ENCODE measurements at regions not wholly inside any gene's neighbourhood (a gene's known extent, or its start where the extent isn't known, plus 50 kb on each side); places are given as distances from the start of the nearest gene placed in this dataset.

- no peak for DNase-seq (ENCODE audit: low read depth in 2 of 2)
Measured at GRCh38 chr3:19093084-19093483, 55.2 kb upstream of the KCNH8 start.

- DNase-seq (ENCODE audit: low read depth in 2 of 2), result no peak
Measured at GRCh38 chr3:19077388-19077787, 70.9 kb upstream of the KCNH8 start.

DNA sequence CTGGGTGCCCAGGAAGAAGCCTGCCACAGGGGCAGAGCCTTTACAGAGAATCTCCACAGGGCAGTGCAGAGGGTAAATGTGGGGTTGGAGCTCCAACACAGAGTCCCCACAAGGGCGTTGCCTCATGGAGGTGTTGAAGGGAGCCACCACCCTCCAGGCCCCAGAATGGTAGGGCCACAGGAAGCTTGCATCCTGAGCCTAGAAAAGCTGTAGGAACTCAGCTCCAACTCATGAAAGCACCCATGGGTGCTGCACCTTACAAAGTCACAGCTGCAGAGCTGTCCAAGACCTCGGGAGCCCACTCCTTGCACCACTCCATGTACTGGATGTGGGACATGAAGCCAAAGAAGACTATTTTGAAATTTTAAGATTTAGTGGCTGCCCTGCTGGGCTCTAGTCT is 73.3 kb upstream of the KCNH8 start:
- DNase-seq (ENCODE audit: low read depth in 2 of 2), result no peak

DNA sequence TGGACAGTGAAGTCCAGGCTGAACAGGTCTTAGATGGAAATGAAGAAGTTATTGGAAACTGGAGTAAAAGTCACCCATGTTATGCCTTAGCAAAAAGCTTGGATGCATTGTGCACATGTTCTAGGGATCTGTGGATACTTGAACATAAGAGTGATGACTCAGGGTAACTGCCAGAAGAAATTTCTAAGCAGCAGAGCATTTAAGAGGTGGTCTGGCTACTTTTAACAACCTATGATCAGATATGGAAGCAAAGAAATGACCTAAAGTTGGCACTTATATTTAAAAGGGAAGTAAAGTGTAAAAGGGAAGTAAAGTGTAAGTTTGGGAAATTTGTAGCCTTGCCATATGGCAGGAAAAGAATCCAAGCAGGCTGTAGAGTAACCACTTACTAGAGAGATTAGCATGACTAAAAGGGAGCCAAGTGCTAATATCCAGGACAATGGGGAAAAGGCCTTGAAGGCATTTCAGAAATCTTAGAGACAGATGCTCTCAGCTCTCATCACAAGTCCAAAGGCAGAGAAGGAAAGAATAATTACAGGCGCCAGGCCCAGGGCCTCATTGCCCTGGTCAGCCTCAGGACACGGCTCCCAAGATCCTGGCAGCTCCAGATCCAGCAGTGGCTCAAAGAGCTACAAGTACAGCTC is 73.9 kb upstream of the KCNH8 start:
- DNase-seq (ENCODE audit: low read depth in 2 of 2), result no peak

GRCh38 chr3:19073341-19074105 is 74.8 kb upstream of the KCNH8 start:
- no peak for DNase-seq (ENCODE audit: low read depth in 2 of 2)

DNA sequence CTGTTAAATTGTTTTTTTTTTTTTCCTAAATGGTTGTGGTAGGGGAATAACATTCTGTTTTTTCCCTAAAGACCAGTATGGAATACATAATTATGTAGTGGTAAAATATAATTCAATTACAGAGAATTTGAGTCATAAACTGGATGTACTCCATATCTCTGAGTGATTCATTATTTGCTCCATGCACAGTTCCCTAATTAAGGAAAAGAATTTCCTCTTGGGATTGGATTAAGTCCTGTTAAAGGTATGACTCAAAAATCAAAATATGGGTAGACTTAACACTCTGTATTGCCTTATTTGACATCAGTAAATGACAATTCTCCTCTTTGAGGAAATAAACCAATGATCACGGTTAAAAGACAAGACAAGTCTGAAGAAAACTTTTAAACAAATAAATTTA is 78.0 kb upstream of the KCNH8 start:
- no peak for DNase-seq (ENCODE audit: low read depth in 2 of 2)

- no peak for DNase-seq (ENCODE audit: low read depth in 2 of 2)
Measured at GRCh38 chr3:19065027-19065426, 83.3 kb upstream of the KCNH8 start.

- DNase-seq (ENCODE audit: low read depth in 2 of 2), result no peak
Measured at GRCh38 chr3:19063936-19064335, 84.4 kb upstream of the KCNH8 start.

GRCh38 chr3:19060404-19060803 is 87.9 kb upstream of the KCNH8 start:
- DNase-seq (ENCODE audit: low read depth in 2 of 2), result no peak

GRCh38 chr3:19052874-19053273 is 95.4 kb upstream of the KCNH8 start:
- no peak for DNase-seq (ENCODE audit: low read depth in 2 of 2)

DNA sequence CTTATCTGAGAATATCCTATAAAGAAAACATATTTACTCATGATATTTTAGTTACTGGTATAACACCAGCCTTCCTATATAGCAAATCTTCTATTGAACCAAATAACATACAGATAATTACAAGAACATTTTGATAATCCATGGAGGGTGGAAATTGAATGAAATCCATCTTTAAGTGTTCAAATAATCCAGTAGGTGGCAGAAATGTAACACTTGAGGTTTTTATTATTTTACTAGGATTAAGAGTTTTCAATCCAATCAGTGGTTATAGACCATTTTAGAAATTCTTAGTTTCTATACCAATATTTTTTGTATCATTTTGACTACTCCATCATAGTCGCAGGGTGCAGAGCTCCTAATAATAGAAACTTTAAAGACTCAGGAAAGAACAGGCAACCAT is 101.9 kb upstream of the KCNH8 start:
- DNase-seq (ENCODE audit: low read depth in 2 of 2), result no peak

GRCh38 chr3:19030522-19030839 is 117.8 kb upstream of the KCNH8 start:
- no peak for DNase-seq (ENCODE audit: low read depth in 2 of 2)

DNA sequence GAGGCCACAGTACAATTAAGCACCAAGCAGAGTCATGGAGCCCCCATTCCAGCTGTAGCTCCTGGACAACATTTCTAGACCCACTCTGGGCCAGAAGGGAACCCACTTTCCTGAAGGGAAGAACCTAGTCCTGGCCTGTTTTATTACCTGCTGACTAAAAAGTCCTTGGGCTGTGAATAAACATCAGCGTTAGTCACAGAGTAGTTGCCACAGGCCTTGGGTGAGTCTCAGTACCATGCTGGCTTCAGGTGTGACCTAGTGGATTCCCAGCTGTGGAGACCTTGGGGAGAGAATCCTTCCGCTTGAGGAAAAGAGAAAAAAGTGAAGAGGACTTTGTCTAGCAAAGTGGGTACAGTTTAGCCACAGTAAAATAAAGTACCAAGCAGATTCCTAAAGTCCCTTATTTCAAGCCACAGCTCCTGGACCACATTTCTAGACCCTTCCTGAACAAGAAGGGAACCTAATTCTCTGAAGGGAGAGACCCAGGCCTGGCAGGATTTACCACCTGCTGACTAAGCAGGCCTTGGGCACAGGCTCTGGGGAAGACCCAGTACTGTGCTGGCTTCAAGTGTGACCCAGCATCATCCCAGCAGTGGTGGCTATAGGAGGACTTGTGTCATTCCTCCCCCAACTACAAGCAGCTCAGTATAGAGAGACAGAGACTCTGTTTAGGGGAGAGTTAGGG is 118.3 kb upstream of the KCNH8 start:
- DNase-seq (ENCODE audit: low read depth in 2 of 2), result no peak

- no peak for DNase-seq (ENCODE audit: low read depth in 2 of 2)
Measured at GRCh38 chr3:19025441-19025840, 122.9 kb upstream of the KCNH8 start.

- DNase-seq (ENCODE audit: low read depth in 2 of 2), result no peak
Measured at GRCh38 chr3:19022546-19022945, 125.8 kb upstream of the KCNH8 start.

- no peak for DNase-seq (ENCODE audit: low read depth in 2 of 2)
Measured at GRCh38 chr3:19016851-19017250, 131.5 kb upstream of the KCNH8 start.

DNA sequence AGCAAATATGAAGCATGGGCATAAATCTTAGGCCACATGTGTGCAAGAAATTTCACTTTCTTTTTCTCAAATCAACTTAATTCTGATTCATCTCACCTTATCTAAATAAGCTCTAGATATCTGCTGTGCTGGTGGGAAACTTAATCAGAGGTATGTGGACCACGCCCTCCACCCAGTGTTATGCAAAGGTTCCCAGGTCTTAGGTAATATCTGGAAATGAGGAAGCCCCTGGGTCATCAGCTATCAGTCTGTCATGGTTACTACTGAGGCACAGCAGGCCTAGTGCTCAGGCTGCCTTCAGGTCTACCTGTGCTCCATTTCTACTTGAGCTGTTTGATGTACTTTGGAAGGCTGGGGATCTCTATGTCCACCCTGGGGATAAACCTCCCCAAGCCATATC is 134.4 kb upstream of the KCNH8 start:
- DNase-seq (ENCODE audit: low read depth in 2 of 2), result no peak

- DNase-seq (ENCODE audit: low read depth in 2 of 2), result no peak
Measured at GRCh38 chr3:19012846-19013245, 135.5 kb upstream of the KCNH8 start.

DNA sequence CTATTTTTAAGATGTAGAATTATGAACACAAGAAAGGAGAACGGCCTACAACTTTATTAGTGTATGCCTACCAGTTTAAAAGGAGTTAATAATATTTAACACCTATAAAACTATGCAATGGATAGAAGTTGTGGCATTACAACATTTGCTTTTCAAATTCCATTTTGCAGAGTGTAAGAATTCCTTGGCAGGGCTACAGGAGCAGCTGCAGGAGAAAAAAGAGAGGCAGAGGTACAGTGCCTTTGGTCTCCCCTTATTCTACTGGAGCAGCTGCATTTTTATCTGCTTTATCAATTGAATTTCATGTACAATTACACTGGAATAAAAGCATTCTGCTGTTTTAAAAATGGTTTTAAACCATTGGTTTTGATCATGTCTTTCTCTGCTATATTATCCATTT is 145.7 kb upstream of the KCNH8 start:
- no peak for DNase-seq (ENCODE audit: low read depth in 2 of 2)

- DNase-seq (ENCODE audit: low read depth in 2 of 2), result no peak
Measured at GRCh38 chr3:18998069-18998468, 150.2 kb upstream of the KCNH8 start.

DNA sequence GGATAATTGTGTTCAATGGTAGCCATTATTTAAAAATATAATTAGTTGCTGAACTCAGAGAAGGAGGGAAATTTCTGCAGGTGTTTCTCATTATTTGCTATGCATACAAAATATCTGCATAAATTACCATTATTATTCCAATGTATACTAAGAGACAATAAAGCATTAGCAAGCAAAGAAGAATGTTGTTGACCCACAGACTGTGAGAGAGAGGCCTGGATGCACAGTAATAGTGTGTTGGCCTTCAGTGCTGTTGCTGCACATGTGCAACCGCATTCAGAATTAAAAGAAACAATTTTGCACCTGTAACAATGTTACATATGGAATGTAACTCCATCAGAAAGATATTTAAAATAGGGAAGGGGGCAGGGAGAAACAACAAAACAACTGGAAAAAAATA is 155.6 kb upstream of the KCNH8 start:
- no peak for DNase-seq (ENCODE audit: low read depth in 2 of 2)

GRCh38 chr3:18989237-18989795 is 159.0 kb upstream of the KCNH8 start:
- DNase-seq (ENCODE audit: low read depth in 2 of 2), result no peak
